ENCODE measurements at regions not wholly inside any gene's neighbourhood (a gene's known extent, or its start where the extent isn't known, plus 50 kb on each side); places are given as distances from the start of the nearest gene placed in this dataset.

GRCh38 chr3:176208915-176209314, 988.4 kb downstream of the TBL1XR1 start:
- no peak overlapping the region for H3K4me3 ChIP-seq (ENCODE audit: low read depth, low read length)
- no peak for DNase-seq (ENCODE audit: low read depth)
- TF ChIP-seq CTCF (IDR thresholded peaks at IDR 0.05; ENCODE audit: insufficient read depth, low read depth, low read length): no peak

- no peak for DNase-seq (ENCODE audit: low read depth)
- no peak overlapping the region for H3K4me3 ChIP-seq (ENCODE audit: low read depth, low read length)
- no peak for TF ChIP-seq CTCF (IDR thresholded peaks at IDR 0.05; ENCODE audit: insufficient read depth, low read depth, low read length)
Observed at GRCh38 chr3:176208283-176208682, 989.0 kb downstream of the TBL1XR1 start.

- no peak for DNase-seq (ENCODE audit: low read depth)
- no peak for TF ChIP-seq CTCF (IDR thresholded peaks at IDR 0.05; ENCODE audit: insufficient read depth, low read depth, low read length)
- no peak overlapping the region for H3K4me3 ChIP-seq (ENCODE audit: low read depth, low read length)
Observed at GRCh38 chr3:176206809-176207208, 990.5 kb downstream of the TBL1XR1 start.

GRCh38 chr3:176202652-176203051, 994.6 kb downstream of the TBL1XR1 start:
- DNase-seq (ENCODE audit: low read depth): no peak
- no peak overlapping the region for H3K4me3 ChIP-seq (ENCODE audit: low read depth, low read length)
- TF ChIP-seq CTCF (IDR thresholded peaks at IDR 0.05; ENCODE audit: insufficient read depth, low read depth, low read length): no peak

GRCh38 chr3:176193032-176193730, 1004.1 kb downstream of the TBL1XR1 start:
- DNase-seq (ENCODE audit: low read depth): peak; percentile 2

GRCh38 chr3:176190755-176191154, 1006.5 kb downstream of the TBL1XR1 start:
- no peak for DNase-seq (ENCODE audit: low read depth)
- TF ChIP-seq CTCF (IDR thresholded peaks at IDR 0.05; ENCODE audit: insufficient read depth, low read depth, low read length): no peak
- no peak overlapping the region for H3K4me3 ChIP-seq (ENCODE audit: low read depth, low read length)

More at GRCh38 chr3:176193032-176193730, 1004.1 kb downstream of the TBL1XR1 start:
- TF ChIP-seq CTCF (IDR thresholded peaks at IDR 0.05; ENCODE audit: insufficient read depth, low read depth, low read length): no peak
- no peak overlapping the region for H3K4me3 ChIP-seq (ENCODE audit: low read depth, low read length)

GRCh38 chr3:176183181-176183580, 1014.1 kb downstream of the TBL1XR1 start:
- no peak overlapping the region for H3K4me3 ChIP-seq (ENCODE audit: low read depth, low read length)
- no peak for TF ChIP-seq CTCF (IDR thresholded peaks at IDR 0.05; ENCODE audit: insufficient read depth, low read depth, low read length)
- no peak for DNase-seq (ENCODE audit: low read depth)

Data from fibroblast of villous mesenchyme (primary cell).